Keratinocyte (primary cell): ENCODE measurements at regions not wholly inside any gene's neighbourhood (a gene's known extent, or its start where the extent isn't known, plus 50 kb on each side); places are given as distances from the start of the nearest gene placed in this dataset.

ENCODE experiments used
- CTCF ChIP-seq, 3 experiments: IDR thresholded peaks in 1 of 3; conservative IDR thresholded peaks in 1 of 3; optimal IDR thresholded peaks in 1 of 3; 2 replicates in 2 of 3; 3 replicates in 1 of 3; pipeline versions ENCODE3 to v1.5.1; 2011; ENCODE audit warnings: low read length in 3 of 3, mild to moderate bottlenecking in 3 of 3, moderate library complexity in 2 of 3, control low read depth in 1 of 3, inconsistent platforms in 1 of 3; ENCODE audit not compliant: insufficient read depth in 2 of 3; ENCODE audit errors: extremely low read depth in 1 of 3
- EZH2 ChIP-seq: IDR thresholded peaks from one replicate; pipeline ENCODE4 v1.6.1; 2012; ENCODE audit warnings: inconsistent platforms, mild to moderate bottlenecking, low read length, moderate library complexity

GRCh38 chr11:119935349-119935925 is 202.5 kb downstream of the TRIM29 start:
- TF ChIP-seq CTCF (optimal IDR thresholded peaks at IDR 0.05 in 1 of 3, IDR thresholded peaks at IDR 0.05 in 1 of 3, conservative IDR thresholded peaks at IDR 0.05 in 1 of 3; ENCODE audit: extremely low read depth in 1 of 3, insufficient read depth in 2 of 3, low read length in 3 of 3) = no peak
- no peak for TF ChIP-seq EZH2
